Lung (tissue), 11 donors: ENCODE measurements at regions not wholly inside any gene's neighbourhood (a gene's known extent, or its start where the extent isn't known, plus 50 kb on each side); places are given as distances from the start of the nearest gene placed in this dataset.

ENCODE experiments used
- ATAC-seq: fragments of 200-7000 bp; cut with Tn5 transposase; one replicate; pipeline ENCODE4 v1.9.1; 2020; ENCODE audit warnings: moderate number of reproducible peaks; ENCODE audit not compliant: insufficient read depth, low FRiP score
- DNase-seq, 3 donors: peaks; one replicate each; pipeline ENCODE4 v3.0.0-alpha.2; 2013 to 2017
- H3K27ac ChIP-seq, 2 donors: one replicate each; pipeline ENCODE4 v1.5.1; 2013; ENCODE audit warnings: mild to moderate bottlenecking in 2 of 2, moderate library complexity in 2 of 2, control low read depth in 1 of 2, inconsistent platforms in 1 of 2, low read depth in 1 of 2, low read length in 1 of 2
- H3K27me3 ChIP-seq, 3 donors: one replicate each; pipeline ENCODE4 v1.5.1; 2013; ENCODE audit warnings: low read length in 2 of 3; ENCODE audit not compliant: control insufficient read depth in 3 of 3, insufficient read depth in 3 of 3
- H3K36me3 ChIP-seq, 4 donors: one replicate each; pipeline ENCODE4 v1.5.1; 2013; ENCODE audit warnings: low read length in 4 of 4, mild to moderate bottlenecking in 1 of 4, moderate library complexity in 1 of 4; ENCODE audit not compliant: control insufficient read depth in 4 of 4, insufficient read depth in 4 of 4
- H3K4me1 ChIP-seq, 5 donors: one replicate each; pipeline ENCODE4 v1.5.1; 2013; ENCODE audit warnings: low read length in 5 of 5, mild to moderate bottlenecking in 2 of 5, moderate library complexity in 1 of 5; ENCODE audit not compliant: control insufficient read depth in 5 of 5, insufficient read depth in 5 of 5
- H3K4me3 ChIP-seq: one replicate; pipeline ENCODE4 v1.5.1; 2013; ENCODE audit warnings: mild to moderate bottlenecking, control low read depth, moderate library complexity
- H3K9ac ChIP-seq, 2 donors: one replicate each; pipeline ENCODE4 v1.5.1; 2013; ENCODE audit warnings: low read length in 2 of 2, control low read depth in 1 of 2; ENCODE audit not compliant: insufficient read depth in 1 of 2
- H3K9me3 ChIP-seq, 4 donors: one replicate each; pipeline ENCODE4 v1.5.1; 2013; ENCODE audit warnings: low read length in 3 of 4, mild to moderate bottlenecking in 1 of 4, moderate library complexity in 1 of 4; ENCODE audit not compliant: control insufficient read depth in 4 of 4, insufficient read depth in 3 of 4
- CTCF ChIP-seq: IDR thresholded peaks from 2 replicates; pipeline ENCODE4 v1.5.1; 2012; ENCODE audit warnings: mild to moderate bottlenecking; ENCODE audit errors: control extremely low read depth, extremely low read depth
- WGBS, 2 donors: extraction: QIAGEN DNeasy Blood & Tissue Kit; methylation state at CpG; one replicate each; pipeline ENCODE4 v1.1.7; 2013; 5-methylcytosine and 5-hydroxymethylcytosine counted together
- donor health status: control.
- donor health status: control.
- donor health status: Bipolar disorder and iron deficiency.
- donor health status: healthy.
- donor health status: DM: yes; HTN: yes; CAD: no.

DNA sequence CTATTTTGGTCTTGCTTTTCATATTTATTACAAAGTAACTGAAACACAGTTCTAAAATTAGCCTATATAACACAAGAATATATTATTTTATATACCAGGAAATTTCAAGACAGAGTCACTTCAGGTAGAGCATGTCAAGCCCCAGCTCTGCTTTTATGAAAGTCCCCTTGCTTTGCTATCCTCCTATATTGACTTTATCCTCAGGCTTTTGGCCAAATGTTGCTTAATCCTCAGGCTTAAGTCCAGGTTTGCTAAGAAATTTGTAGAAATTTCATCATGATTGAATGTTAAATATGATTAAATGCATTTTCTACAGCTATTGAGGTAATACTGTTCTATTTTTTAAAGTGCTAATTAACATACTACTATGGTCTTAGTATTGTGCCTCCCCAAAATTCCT, 227.6 kb downstream of the FZD1 start:
- no peaks in the 10 kb centered on the region for H3K9me3 ChIP-seq
- no peak for ATAC-seq
- peak in 1 of 3 donors; percentile 55 for DNase-seq
- no peaks in the 10 kb centered on the region for H3K36me3 ChIP-seq
- H3K9ac ChIP-seq: no peak overlapping the region
- H3K4me1 ChIP-seq: no peaks in the 10 kb centered on the region
- H3K27ac ChIP-seq: no peak overlapping the region
- no peak overlapping the region for H3K4me3 ChIP-seq
- H3K27me3 ChIP-seq: no peaks in the 10 kb centered on the region
- TF ChIP-seq CTCF: no peak

- DNase-seq (no peak), ATAC-seq (no peak)
- 96% methylated on average over 2 of the region's 2 CpGs for WGBS, 2 donors
- H3K4me1 ChIP-seq: no peaks in the 10 kb centered on the region
- H3K27ac ChIP-seq: no peak overlapping the region
- no peaks in the 10 kb centered on the region for H3K9me3 ChIP-seq
- H3K27me3 ChIP-seq: no peaks in the 10 kb centered on the region
- H3K4me3 ChIP-seq: no peak overlapping the region
- no peak for TF ChIP-seq CTCF
- no peak overlapping the region for H3K9ac ChIP-seq
- H3K36me3 ChIP-seq: no peaks in the 10 kb centered on the region
These were observed 228.1 kb downstream of the FZD1 start for GRCh38 chr7:91492317-91492716.

GRCh38 chr7:91492773-91493172, 228.5 kb downstream of the FZD1 start:
- no peaks in the 10 kb centered on the region for H3K36me3 ChIP-seq
- no peak for TF ChIP-seq CTCF
- H3K27me3 ChIP-seq: no peaks in the 10 kb centered on the region
- H3K27ac ChIP-seq: no peak overlapping the region
- H3K4me1 ChIP-seq: no peaks in the 10 kb centered on the region
- WGBS, 2 donors: 83 to 84% methylated on average over 3 of the region's 3 CpGs
- no peaks in the 10 kb centered on the region for H3K9me3 ChIP-seq
- ATAC-seq: no peak
- DNase-seq: no peak
- H3K4me3 ChIP-seq: no peak overlapping the region
- no peak overlapping the region for H3K9ac ChIP-seq

GRCh38 chr7:91494450-91494849, 230.2 kb downstream of the FZD1 start:
- Histone ChIP-seq H3K4me3 (no peak overlapping the region), H3K9me3 (peaks cover 0 to 2% (median 0%) of the 10 kb centered on the region in 4 donors), H3K4me1 (no peaks in the 10 kb centered on the region), H3K36me3 (no peaks in the 10 kb centered on the region), H3K27ac (no peak overlapping the region), H3K27me3 (no peaks in the 10 kb centered on the region), H3K9ac (no peak overlapping the region)
- ATAC-seq (no peak), DNase-seq (peak in 1 of 3 donors; percentile 13)
- WGBS, 2 donors: 90% methylated on average over 1 of the region's 1 CpG
- no peak for TF ChIP-seq CTCF
